ENCODE measurements at regions not wholly inside any gene's neighbourhood (a gene's known extent, or its start where the extent isn't known, plus 50 kb on each side); places are given as distances from the start of the nearest gene placed in this dataset.

GRCh38 chr2:4475618-4476017 lies 772.2 kb downstream of the DCDC2C start:
- H3K4me2 ChIP-seq = no peak overlapping the region
- 0 out of 2 replicates have a peak, but pooled peaks cover 5% of the 10 kb centered on the region for H3K9me3 ChIP-seq
- no peak overlapping the region for H3K4me3 ChIP-seq
- no peaks in the 10 kb centered on the region for H3K4me1 ChIP-seq
- no peak for TF ChIP-seq Cebpa-rat (IDR thresholded peaks at IDR 0.05)
- no peaks in the 10 kb centered on the region for H3K36me3 ChIP-seq
- no peaks in the 10 kb centered on the region for H4K20me1 ChIP-seq
- no peaks in the 10 kb centered on the region for H3K27me3 ChIP-seq
- no peak overlapping the region for H3K27ac ChIP-seq
- no peak overlapping the region for H3K9ac ChIP-seq

DNA sequence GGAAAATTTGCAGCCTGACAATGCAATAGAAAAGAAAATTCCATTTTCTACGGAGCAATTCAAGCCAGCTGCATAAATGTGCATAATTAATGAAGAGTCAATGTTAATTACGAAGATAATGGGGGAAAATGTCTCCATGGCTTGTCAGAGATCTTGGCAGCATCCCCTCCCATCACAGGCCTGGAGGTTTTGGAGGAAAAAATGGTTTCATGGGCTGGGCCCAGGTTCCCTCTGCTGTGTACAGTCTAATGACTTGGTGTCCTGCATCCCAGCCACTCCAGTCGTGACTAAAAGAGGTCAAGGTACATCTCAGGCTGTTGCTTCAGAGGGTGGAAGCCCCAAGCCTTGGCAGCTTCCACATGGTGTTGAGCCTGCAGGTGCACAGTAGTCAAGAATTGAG lies 779.7 kb downstream of the DCDC2C start:
- H3K4me1 ChIP-seq = no peaks in the 10 kb centered on the region
- H3K9ac ChIP-seq = no peak overlapping the region
- no peak for TF ChIP-seq Cebpa-rat (IDR thresholded peaks at IDR 0.05)
- H3K27ac ChIP-seq = no peak overlapping the region
- no peak overlapping the region for H3K4me3 ChIP-seq
- no peaks in the 10 kb centered on the region for H4K20me1 ChIP-seq
- H3K36me3 ChIP-seq = no peaks in the 10 kb centered on the region
- no peak overlapping the region for H3K4me2 ChIP-seq
- H3K27me3 ChIP-seq = no peaks in the 10 kb centered on the region
- H3K9me3 ChIP-seq = peaks cover 30% of the 10 kb centered on the region

GRCh38 chr2:4486971-4487370 lies 783.6 kb downstream of the DCDC2C start:
- Histone ChIP-seq H3K4me1 (no peaks in the 10 kb centered on the region), H3K9ac (no peak overlapping the region), H3K9me3 (peaks cover 25% of the 10 kb centered on the region), H3K4me2 (no peak overlapping the region), H3K36me3 (no peaks in the 10 kb centered on the region), H3K27ac (no peak overlapping the region), H3K4me3 (no peak overlapping the region), H3K27me3 (no peaks in the 10 kb centered on the region), H4K20me1 (no peaks in the 10 kb centered on the region)
- TF ChIP-seq Cebpa-rat (IDR thresholded peaks at IDR 0.05) = no peak

DNA sequence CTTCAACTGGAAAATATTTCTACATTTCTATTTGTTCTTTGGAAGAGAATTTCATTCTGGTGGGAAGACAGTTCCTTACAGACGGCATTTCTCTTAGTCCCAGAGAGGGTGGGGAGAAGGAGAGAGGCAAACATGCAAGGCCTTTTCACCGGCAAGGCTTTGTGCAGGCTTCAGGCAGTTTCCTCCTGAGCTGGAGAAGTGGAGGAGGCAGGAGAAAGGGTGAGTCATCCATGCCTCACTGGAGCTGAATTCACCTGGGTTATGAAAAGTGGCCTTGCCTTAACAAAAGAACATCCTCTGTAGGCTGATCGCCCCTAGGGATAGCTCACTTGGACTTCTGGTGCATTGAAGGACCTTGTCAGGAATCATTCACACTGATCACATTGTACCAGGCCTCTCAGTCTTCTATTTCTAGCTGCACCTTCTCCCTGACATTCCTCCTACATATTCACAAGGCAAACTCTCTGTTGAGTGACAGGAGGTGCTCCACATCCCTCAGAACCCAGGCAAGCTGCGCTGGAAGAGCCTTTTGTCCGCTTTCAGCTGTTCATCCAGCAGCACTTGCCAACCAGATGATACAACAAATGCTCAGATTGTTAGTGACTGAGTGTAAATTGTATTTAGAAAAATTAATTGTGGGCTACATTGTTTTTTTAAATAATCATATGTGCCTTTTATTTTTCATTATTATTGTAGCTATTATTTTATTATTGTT lies 796.1 kb downstream of the DCDC2C start:
- Histone ChIP-seq H4K20me1 (no peaks in the 10 kb centered on the region), H3K4me2 (no peak overlapping the region), H3K9me3 (no peaks in the 10 kb centered on the region), H3K27ac (no peak overlapping the region), H3K4me3 (no peak overlapping the region), H3K27me3 (no peaks in the 10 kb centered on the region), H3K9ac (no peak overlapping the region), H3K4me1 (no peaks in the 10 kb centered on the region), H3K36me3 (no peaks in the 10 kb centered on the region)
- no peak for TF ChIP-seq Cebpa-rat (IDR thresholded peaks at IDR 0.05)

- no peaks in the 10 kb centered on the region for H4K20me1 ChIP-seq
- no peak for TF ChIP-seq Cebpa-rat (IDR thresholded peaks at IDR 0.05)
- H3K27ac ChIP-seq = no peak overlapping the region
- no peak overlapping the region for H3K9ac ChIP-seq
- no peaks in the 10 kb centered on the region for H3K4me1 ChIP-seq
- no peaks in the 10 kb centered on the region for H3K27me3 ChIP-seq
- no peak overlapping the region for H3K4me2 ChIP-seq
- H3K4me3 ChIP-seq = no peak overlapping the region
- no peaks in the 10 kb centered on the region for H3K36me3 ChIP-seq
- H3K9me3 ChIP-seq = no peaks in the 10 kb centered on the region
These were observed 798.1 kb downstream of the DCDC2C start for GRCh38 chr2:4501525-4501924.

DNA sequence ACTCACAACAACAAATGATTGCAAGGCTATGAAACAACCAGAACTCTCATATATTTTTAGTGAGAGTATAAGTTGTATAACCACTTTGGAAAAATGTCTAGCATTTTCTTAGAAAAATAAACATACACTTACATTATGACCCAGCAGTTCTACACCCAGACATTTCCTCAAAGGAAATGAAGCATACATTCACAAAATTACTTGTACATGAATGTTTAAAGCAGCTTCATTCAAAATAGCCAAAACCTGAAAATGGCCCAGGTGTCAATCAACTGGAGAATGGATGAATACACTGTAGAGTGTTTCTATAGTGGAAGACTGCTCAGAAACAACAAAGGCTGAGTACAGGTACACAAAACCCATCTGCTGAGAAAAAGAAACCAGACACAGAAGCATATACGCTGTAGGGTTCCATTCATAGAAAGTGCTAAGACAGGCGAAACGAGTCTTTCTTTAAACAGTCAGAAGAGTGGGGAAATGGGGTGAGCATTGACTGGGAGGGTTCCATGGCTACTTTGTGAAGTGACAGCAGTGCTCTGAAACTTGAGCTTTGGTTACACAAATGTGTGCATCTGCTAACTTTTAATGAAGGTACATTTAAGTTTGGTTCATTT lies 799.0 kb downstream of the DCDC2C start:
- Histone ChIP-seq H3K36me3 (no peaks in the 10 kb centered on the region), H3K27ac (no peak overlapping the region), H3K9ac (no peak overlapping the region), H3K27me3 (no peaks in the 10 kb centered on the region), H3K4me2 (no peak overlapping the region), H3K4me1 (no peaks in the 10 kb centered on the region), H4K20me1 (no peaks in the 10 kb centered on the region), H3K4me3 (no peak overlapping the region), H3K9me3 (no peaks in the 10 kb centered on the region)
- no peak for TF ChIP-seq Cebpa-rat (IDR thresholded peaks at IDR 0.05)

DNA sequence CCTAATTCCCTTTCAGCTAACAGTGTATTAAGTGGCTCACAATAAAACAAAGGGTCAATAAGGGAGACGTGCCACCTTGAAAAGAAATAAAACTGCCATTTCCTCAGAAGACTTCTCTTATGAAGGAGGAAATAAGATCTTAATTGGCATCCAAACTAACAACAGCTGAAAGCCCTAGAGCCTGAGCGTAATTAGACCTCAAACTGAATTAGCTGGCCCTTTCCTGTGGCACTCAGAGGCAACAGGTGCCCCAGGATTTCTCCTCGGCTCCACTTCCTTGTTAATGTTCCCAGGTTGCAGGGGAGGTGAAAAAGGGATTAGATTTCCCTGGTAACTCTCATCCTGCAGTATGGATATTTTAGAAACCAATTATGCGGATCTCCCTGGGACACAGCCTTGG lies 804.3 kb downstream of the DCDC2C start:
- no peaks in the 10 kb centered on the region for H4K20me1 ChIP-seq
- H3K4me3 ChIP-seq = no peak overlapping the region
- H3K9me3 ChIP-seq = no peaks in the 10 kb centered on the region
- no peak overlapping the region for H3K9ac ChIP-seq
- no peaks in the 10 kb centered on the region for H3K27me3 ChIP-seq
- H3K27ac ChIP-seq = no peak overlapping the region
- H3K36me3 ChIP-seq = no peaks in the 10 kb centered on the region
- no peak overlapping the region for H3K4me2 ChIP-seq
- H3K4me1 ChIP-seq = no peaks in the 10 kb centered on the region
- no peak for TF ChIP-seq Cebpa-rat (IDR thresholded peaks at IDR 0.05)

DNA sequence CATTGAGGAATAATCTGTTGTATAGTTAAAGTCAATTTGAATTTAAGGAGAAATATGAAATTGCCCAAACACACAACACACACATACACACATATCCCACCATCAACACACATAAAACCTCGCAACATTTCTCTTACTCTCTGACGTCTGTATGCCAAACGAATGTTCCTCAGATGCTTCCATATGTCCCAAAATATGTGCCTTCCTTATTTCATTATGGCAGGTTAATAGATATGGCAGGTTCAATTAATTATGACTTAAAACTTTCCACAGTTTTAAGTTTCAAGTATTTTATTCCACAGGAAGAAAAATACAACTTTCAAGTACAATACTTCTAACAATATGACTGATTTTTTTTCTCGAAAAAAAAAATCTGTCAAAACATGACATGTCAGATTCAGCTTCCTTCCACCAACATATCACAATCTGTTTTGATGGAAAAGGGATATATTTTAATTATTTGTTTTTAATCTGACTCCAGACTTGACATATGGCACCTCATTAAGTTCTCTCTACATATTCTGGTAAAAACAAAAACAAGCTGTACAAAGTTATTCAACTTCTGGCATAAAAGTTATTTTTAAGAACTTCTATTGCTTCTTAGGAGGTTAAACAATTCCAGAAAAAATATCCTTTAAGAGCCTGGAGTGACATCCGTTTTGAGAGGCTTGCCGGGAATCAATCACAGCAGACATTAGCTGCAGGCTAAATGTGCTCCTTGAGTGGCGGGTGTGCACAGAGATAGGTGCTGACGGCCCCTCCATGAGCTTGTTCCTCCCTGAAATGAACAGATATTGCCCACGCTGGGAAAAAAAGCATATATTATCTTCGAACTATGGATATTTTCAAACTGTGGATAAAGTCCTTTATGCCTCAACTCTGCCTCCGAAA lies 812.7 kb downstream of the DCDC2C start:
- H3K27ac ChIP-seq = no peak overlapping the region
- no peaks in the 10 kb centered on the region for H3K27me3 ChIP-seq
- no peak overlapping the region for H3K4me3 ChIP-seq
- H4K20me1 ChIP-seq = no peaks in the 10 kb centered on the region
- no peak for TF ChIP-seq Cebpa-rat (IDR thresholded peaks at IDR 0.05)
- no peak overlapping the region for H3K9ac ChIP-seq
- H3K36me3 ChIP-seq = no peaks in the 10 kb centered on the region
- H3K4me1 ChIP-seq = no peaks in the 10 kb centered on the region
- H3K9me3 ChIP-seq = no peaks in the 10 kb centered on the region
- H3K4me2 ChIP-seq = no peak overlapping the region

- no peak overlapping the region for H3K9ac ChIP-seq
- no peak overlapping the region for H3K4me2 ChIP-seq
- H3K36me3 ChIP-seq = no peaks in the 10 kb centered on the region
- H3K4me1 ChIP-seq = no peaks in the 10 kb centered on the region
- no peak for TF ChIP-seq Cebpa-rat (IDR thresholded peaks at IDR 0.05)
- no peaks in the 10 kb centered on the region for H3K27me3 ChIP-seq
- H3K27ac ChIP-seq = no peak overlapping the region
- H3K9me3 ChIP-seq = 0 out of 2 replicates have a peak, but pooled peaks cover 5% of the 10 kb centered on the region
- no peak overlapping the region for H3K4me3 ChIP-seq
- no peaks in the 10 kb centered on the region for H4K20me1 ChIP-seq
These were observed 815.2 kb downstream of the DCDC2C start for GRCh38 chr2:4518596-4518995.
